Panc1 (cell line): ENCODE measurements at regions not wholly inside any gene's neighbourhood (a gene's known extent, or its start where the extent isn't known, plus 50 kb on each side); places are given as distances from the start of the nearest gene placed in this dataset.

Experiments used
- ATAC-seq: fragments of 200-7000 bp; cut with Tn5 transposase; 2 replicates; pipeline ENCODE4 v1.9.1; 2020; ENCODE audit warnings: mild to moderate bottlenecking, moderate library complexity
- BruUV-seq: library from RNA; stranded (reverse); fragments of 400-500 nt; replicated peaks from 2 replicates; lab custom pipeline; 2021; lab: Mats Ljungman, UMichigan
- CTCF ChIA-PET: fragments of 300-600 bp; sonication (Branson Sonifier 250); formaldehyde crosslinking; loops from one replicate; lab custom pipeline; 2022; ENCODE audit warnings: antibody characterized with exemption; lab: Charles Lee
- POLR2A ChIA-PET: fragments of 300-600 bp; sonication (Branson Sonifier 250); formaldehyde crosslinking; loops from one replicate; lab custom pipeline; 2022; ENCODE audit warnings: antibody characterized with exemption; lab: Charles Lee
- DNase-seq: peaks from one replicate; pipeline ENCODE4 v3.0.0-alpha.2; 2010; ENCODE audit warnings: low read depth, low spot score
- H3K27ac ChIP-seq: 2 replicates; pipeline ENCODE4 v1.5.1; 2011; ENCODE audit warnings: mild to moderate bottlenecking, low read length, inconsistent platforms
- H3K27me3 ChIP-seq: fragments of 200-500 bp; sonication (Bioruptor generic); 2 replicates; pipeline ENCODE4 v1.6.0; 2014; ENCODE audit warnings: low read length, inconsistent platforms; ENCODE audit not compliant: control insufficient read depth, insufficient read depth
- H3K36me3 ChIP-seq: fragments of 200-500 bp; sonication (Bioruptor generic); 2 replicates; pipeline ENCODE4 v1.5.1; 2014; ENCODE audit warnings: inconsistent platforms, mild to moderate bottlenecking, low read length, moderate library complexity; ENCODE audit not compliant: control insufficient read depth, insufficient read depth
- H3K4me1 ChIP-seq: 2 replicates; pipeline ENCODE4 v1.5.1; 2011; ENCODE audit warnings: inconsistent platforms, mild to moderate bottlenecking, low read length, moderate library complexity; ENCODE audit not compliant: control insufficient read depth, insufficient read depth
- H3K4me3 ChIP-seq, 2 experiments: 2 replicates each; pipeline ENCODE4 v1.5.1; 2011 to 2012; ENCODE audit warnings: low read depth in 2 of 2, low read length in 2 of 2, mild to moderate bottlenecking in 2 of 2, inconsistent platforms in 1 of 2, moderate library complexity in 1 of 2
- H3K9me3 ChIP-seq: fragments of 200-500 bp; sonication (Bioruptor generic); 2 replicates; pipeline ENCODE4 v1.5.1; 2014; ENCODE audit warnings: low read depth, mild to moderate bottlenecking, inconsistent platforms, low read length, moderate library complexity; ENCODE audit not compliant: control insufficient read depth, insufficient read depth
- POLR2AphosphoS5 ChIP-seq: IDR thresholded peaks from 2 replicates; pipeline ENCODE4 v1.6.1; 2012; ENCODE audit warnings: mild to moderate bottlenecking, low read depth, low read length, moderate library complexity
- SIN3A ChIP-seq: IDR thresholded peaks from 2 replicates; pipeline ENCODE4 v1.6.1; 2012; ENCODE audit warnings: low read depth, mild to moderate bottlenecking, low read length, moderate library complexity, borderline replicate concordance; ENCODE audit not compliant: insufficient read depth
- TCF7L2 ChIP-seq: IDR thresholded peaks from 2 replicates; pipeline ENCODE4 v1.6.1; 2011; ENCODE audit warnings: mild to moderate bottlenecking, low read depth, low read length, inconsistent platforms
- in situ Hi-C: cut with HindIII; loops from 2 replicates; pipeline ENCODE4 v1.10.0; 2016; ENCODE audit warnings: low sequenced_read_pairs, low pct_unique_long_range_greater_than_20kb
- intact Hi-C: fragments of 100-400 bp; cut with micrococcal nuclease; formaldehyde crosslinking; loops from one replicate; pipeline ENCODE4 v1.10.0; 2022; ENCODE audit not compliant: unreplicated experiment
- TF ChIP-seq, protein P1 (sequence below), 2 experiments: IDR thresholded peaks; 2 replicates each; pipeline ENCODE4 v1.6.1; 2011 to 2012; ENCODE audit warnings: low read depth in 2 of 2, control low read depth in 1 of 2, low read length in 1 of 2, mild to moderate bottlenecking in 1 of 2, moderate library complexity in 1 of 2; ENCODE audit not compliant: insufficient read depth in 1 of 2
- TF ChIP-seq, protein P2 (sequence below): fragments of 450-650 bp; IDR thresholded peaks from 2 replicates; pipeline ENCODE4 v1.5.1; 2017; ENCODE audit warnings: mild to moderate bottlenecking

DNA sequence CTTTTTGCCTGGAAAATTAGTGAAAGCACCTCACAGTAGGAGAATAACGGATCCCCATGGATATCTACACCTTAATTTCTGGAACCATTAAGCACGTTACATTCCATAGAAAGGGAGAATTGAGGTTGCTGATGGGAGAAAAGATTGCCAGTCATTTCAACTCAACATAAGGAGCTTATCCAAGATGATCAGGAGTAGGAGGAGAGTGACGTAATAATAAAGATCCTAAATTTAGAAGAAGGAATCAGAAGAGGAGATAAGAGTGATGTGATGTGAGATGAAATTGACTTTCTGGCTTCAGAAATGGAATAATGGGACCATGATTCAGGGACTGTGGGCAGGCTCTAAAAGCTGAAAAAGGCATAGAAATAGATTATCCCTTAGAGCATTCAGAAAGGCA is 1017.8 kb upstream of the CHAC2 start:
- Histone ChIP-seq H3K27me3 (no peaks in the 10 kb centered on the region), H3K9me3 (no peaks in the 10 kb centered on the region; the same call in 1 of the 2 replicates), H3K4me3 (no peak overlapping the region), H3K4me1 (no peaks in the 10 kb centered on the region), H3K27ac (no peak overlapping the region), H3K36me3 (no peaks in the 10 kb centered on the region)
- no peak for DNase-seq
- no TSS peak for BruUV-seq
- ChIA-PET POLR2A (no interaction called here), CTCF (no interaction called here)
- TF ChIP-seq, protein P1, sequence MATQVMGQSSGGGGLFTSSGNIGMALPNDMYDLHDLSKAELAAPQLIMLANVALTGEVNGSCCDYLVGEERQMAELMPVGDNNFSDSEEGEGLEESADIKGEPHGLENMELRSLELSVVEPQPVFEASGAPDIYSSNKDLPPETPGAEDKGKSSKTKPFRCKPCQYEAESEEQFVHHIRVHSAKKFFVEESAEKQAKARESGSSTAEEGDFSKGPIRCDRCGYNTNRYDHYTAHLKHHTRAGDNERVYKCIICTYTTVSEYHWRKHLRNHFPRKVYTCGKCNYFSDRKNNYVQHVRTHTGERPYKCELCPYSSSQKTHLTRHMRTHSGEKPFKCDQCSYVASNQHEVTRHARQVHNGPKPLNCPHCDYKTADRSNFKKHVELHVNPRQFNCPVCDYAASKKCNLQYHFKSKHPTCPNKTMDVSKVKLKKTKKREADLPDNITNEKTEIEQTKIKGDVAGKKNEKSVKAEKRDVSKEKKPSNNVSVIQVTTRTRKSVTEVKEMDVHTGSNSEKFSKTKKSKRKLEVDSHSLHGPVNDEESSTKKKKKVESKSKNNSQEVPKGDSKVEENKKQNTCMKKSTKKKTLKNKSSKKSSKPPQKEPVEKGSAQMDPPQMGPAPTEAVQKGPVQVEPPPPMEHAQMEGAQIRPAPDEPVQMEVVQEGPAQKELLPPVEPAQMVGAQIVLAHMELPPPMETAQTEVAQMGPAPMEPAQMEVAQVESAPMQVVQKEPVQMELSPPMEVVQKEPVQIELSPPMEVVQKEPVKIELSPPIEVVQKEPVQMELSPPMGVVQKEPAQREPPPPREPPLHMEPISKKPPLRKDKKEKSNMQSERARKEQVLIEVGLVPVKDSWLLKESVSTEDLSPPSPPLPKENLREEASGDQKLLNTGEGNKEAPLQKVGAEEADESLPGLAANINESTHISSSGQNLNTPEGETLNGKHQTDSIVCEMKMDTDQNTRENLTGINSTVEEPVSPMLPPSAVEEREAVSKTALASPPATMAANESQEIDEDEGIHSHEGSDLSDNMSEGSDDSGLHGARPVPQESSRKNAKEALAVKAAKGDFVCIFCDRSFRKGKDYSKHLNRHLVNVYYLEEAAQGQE (IDR thresholded peaks at IDR 0.05; ENCODE audit: insufficient read depth in 1 of 2, low read depth in 2 of 2, low read length in 1 of 2), result no peak
- TF ChIP-seq SIN3A (no peak), TCF7L2 (no peak), POLR2AphosphoS5 (no peak)
- TF ChIP-seq, protein P2, sequence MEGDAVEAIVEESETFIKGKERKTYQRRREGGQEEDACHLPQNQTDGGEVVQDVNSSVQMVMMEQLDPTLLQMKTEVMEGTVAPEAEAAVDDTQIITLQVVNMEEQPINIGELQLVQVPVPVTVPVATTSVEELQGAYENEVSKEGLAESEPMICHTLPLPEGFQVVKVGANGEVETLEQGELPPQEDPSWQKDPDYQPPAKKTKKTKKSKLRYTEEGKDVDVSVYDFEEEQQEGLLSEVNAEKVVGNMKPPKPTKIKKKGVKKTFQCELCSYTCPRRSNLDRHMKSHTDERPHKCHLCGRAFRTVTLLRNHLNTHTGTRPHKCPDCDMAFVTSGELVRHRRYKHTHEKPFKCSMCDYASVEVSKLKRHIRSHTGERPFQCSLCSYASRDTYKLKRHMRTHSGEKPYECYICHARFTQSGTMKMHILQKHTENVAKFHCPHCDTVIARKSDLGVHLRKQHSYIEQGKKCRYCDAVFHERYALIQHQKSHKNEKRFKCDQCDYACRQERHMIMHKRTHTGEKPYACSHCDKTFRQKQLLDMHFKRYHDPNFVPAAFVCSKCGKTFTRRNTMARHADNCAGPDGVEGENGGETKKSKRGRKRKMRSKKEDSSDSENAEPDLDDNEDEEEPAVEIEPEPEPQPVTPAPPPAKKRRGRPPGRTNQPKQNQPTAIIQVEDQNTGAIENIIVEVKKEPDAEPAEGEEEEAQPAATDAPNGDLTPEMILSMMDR, result no peak
- intact Hi-C loops, result no loop called here
- in situ Hi-C loops, result no loop called here
- ATAC-seq, result no peak

DNA sequence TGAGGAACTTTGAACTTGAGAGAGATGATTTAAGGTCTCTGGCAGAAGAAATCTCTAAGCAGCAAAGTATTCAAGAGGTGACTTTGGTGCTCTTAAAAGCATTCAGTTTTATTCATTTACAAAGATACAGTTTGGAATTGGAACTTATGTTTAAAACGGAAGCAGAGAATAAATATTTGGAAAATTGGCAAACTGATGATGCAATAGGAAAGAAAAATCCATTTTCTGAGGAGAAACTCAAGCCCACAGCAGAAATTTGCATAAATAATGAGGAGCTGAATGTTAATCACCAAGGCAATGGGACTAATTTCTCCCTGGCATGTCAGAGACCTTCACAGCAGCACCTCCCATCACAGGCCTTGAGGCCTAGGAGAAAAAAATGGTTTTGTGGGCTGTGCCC is 1022.5 kb upstream of the CHAC2 start:
- H3K9me3 ChIP-seq, result no peaks in the 10 kb centered on the region
- BruUV-seq, result no TSS peak
- H3K27me3 ChIP-seq, result no peaks in the 10 kb centered on the region
- DNase-seq, result no peak
- in situ Hi-C loops (no loop called here), intact Hi-C loops (no loop called here)
- TF ChIP-seq, protein P1 (IDR thresholded peaks at IDR 0.05; ENCODE audit: insufficient read depth in 1 of 2, low read depth in 2 of 2, low read length in 1 of 2), result no peak
- TF ChIP-seq SIN3A, result no peak
- TF ChIP-seq TCF7L2, result no peak
- TF ChIP-seq POLR2AphosphoS5, result no peak
- TF ChIP-seq, protein P2, result no peak
- no peak for ATAC-seq
- H3K4me1 ChIP-seq, result no peaks in the 10 kb centered on the region; the same call in 1 of the 2 replicates
- H3K36me3 ChIP-seq, result no peaks in the 10 kb centered on the region
- ChIA-PET POLR2A (no interaction called here), CTCF (no interaction called here)
- H3K27ac ChIP-seq, result no peak overlapping the region
- H3K4me3 ChIP-seq, result no peak overlapping the region
